Activated naive CD8-positive, alpha-beta T cell treated with anti-CD3 and anti-CD28 coated beads, Interleukin-2, amount 50 U/mL, for 16 hours (primary cell): ENCODE measurements at regions not wholly inside any gene's neighbourhood (a gene's known extent, or its start where the extent isn't known, plus 50 kb on each side); places are given as distances from the start of the nearest gene placed in this dataset.

Experiments used
- DNase-seq: peaks from one replicate; pipeline ENCODE4 v3.0.0-alpha.2; 2020; ENCODE audit warnings: low read depth, low spot score

- DNase-seq = no peak
Measured at GRCh38 chr3:189109145-189109544, 62.6 kb upstream of the TPRG1 start.

- DNase-seq = no peak
Measured at GRCh38 chr3:189117087-189117486, 54.7 kb upstream of the TPRG1 start.

- DNase-seq = no peak
Measured at GRCh38 chr3:189118896-189119295, 52.9 kb upstream of the TPRG1 start.

GRCh38 chr3:189119950-189120349, 51.8 kb upstream of the TPRG1 start:
- no peak for DNase-seq

- DNase-seq = no peak
Measured at GRCh38 chr3:189121092-189121491, 50.7 kb upstream of the TPRG1 start.
